ENCODE measurements at regions not wholly inside any gene's neighbourhood (a gene's known extent, or its start where the extent isn't known, plus 50 kb on each side); places are given as distances from the start of the nearest gene placed in this dataset.

DNA sequence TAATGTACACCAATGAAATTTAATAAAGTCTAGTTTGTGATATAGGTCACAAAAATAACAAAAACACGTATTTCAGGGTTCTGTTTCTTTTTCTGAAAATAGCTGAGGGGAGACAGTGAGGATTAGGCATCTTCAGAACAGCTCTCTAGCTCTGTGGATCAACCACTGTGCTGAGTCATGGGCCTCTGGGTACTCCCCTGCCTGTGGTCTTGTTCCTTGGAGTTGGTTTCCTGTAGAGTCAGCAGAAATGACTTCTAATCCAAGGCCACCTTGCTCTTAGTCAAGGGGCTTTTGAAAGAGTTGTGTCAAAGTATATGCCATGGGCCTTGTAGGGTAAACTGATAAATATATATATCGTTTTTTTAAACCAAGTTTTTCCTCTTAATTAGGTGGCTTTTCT is 141.8 kb upstream of the ZRANB2 start:
- in situ Hi-C loops (cut with HindIII; ENCODE audit: low pct_unique_long_range_greater_than_20kb, low sequenced_read_pairs): no loop called here
- DNase-seq (ENCODE audit: low read depth): no peak

DNA sequence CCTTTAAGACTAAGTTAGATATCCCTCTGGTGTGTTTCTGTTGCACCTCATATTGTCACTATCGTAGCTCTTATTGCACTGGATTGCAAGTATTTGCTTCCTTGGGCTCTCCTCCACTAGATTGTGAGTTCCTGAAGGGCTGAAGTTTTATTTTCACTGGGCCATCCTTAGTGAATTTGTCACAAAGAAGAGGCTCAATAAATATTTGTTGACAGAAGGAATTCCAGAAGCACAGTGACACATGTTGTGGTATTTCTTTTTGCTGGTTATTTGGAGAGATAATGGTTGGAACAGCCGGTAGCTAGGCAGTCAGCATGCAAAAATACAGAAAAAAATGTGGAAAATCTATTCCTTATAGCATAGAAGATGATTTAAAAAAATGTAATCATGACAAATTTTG is 129.9 kb upstream of the ZRANB2 start:
- in situ Hi-C loops (cut with HindIII; ENCODE audit: low pct_unique_long_range_greater_than_20kb, low sequenced_read_pairs): no loop called here
- no peak for DNase-seq (ENCODE audit: low read depth)

GRCh38 chr1:71203241-71203640 is 122.4 kb upstream of the ZRANB2 start:
- in situ Hi-C loops (cut with HindIII; ENCODE audit: low pct_unique_long_range_greater_than_20kb, low sequenced_read_pairs): no loop called here

DNA sequence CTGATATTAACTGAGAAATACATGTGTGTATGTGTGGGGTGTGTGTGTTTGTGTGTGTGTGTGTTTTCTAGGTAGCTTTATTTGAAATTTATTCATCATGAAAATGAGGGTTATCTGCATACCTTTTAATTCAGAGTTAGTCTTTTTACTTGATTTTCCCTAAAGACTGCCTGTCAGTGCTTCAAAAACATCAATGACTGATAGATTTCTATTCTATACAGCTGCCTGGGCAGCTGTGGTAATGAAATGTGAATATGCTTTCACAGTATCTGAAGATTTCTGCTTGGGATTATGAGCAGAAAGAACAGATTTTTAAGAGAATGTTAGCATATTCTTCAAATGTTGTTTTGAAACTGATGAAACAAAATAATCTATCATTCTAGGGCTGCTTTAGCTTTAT is 119.7 kb upstream of the ZRANB2 start:
- in situ Hi-C loops (cut with HindIII; ENCODE audit: low pct_unique_long_range_greater_than_20kb, low sequenced_read_pairs): no loop called here
- DNase-seq (ENCODE audit: low read depth): no peak

More at GRCh38 chr1:71203241-71203640, 122.4 kb upstream of the ZRANB2 start:
- DNase-seq (ENCODE audit: low read depth): no peak

DNA sequence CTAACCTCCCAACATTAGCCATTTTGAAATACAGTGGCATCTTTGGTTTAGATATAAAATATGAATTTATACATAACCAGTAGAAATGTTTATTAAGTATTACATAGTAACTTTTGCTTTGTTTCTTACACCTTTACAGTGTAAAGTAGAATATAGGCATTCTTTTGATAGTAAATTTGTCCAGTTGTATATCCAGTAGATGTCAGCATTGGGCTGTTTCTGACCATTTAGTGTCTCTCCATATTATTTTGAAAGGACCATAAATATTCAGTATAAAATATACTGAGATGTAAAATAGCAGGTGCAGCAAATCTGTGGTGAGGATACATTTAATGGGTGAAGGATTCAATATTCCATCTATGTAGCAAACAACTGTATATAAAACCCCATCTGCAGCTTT is 115.8 kb upstream of the ZRANB2 start:
- no peak for DNase-seq (ENCODE audit: low read depth)
- in situ Hi-C loops (cut with HindIII; ENCODE audit: low pct_unique_long_range_greater_than_20kb, low sequenced_read_pairs): no loop called here

- in situ Hi-C loops (cut with HindIII; ENCODE audit: low pct_unique_long_range_greater_than_20kb, low sequenced_read_pairs): no loop called here
- no peak for DNase-seq (ENCODE audit: low read depth)
These were observed 112.3 kb upstream of the ZRANB2 start for GRCh38 chr1:71193153-71193552.

DNA sequence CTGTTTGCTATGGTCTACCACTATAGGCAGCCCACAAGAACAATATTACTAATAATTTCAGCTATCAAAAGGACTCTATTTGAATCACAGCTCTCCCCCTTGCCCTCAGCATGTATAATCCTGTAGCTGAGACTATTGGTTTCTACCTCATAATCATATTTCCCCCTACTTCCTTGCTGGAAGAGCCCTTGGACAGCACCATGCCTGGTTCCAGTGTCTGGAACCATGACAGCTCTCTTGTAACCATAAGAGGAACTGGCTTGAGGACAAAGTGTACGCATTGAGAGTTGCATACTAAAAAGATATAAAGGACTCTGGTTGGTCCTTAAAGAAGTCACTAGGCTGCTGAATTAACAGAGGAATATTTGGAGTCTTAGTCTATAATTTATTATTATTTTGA is 110.7 kb upstream of the ZRANB2 start:
- in situ Hi-C loops (cut with HindIII; ENCODE audit: low pct_unique_long_range_greater_than_20kb, low sequenced_read_pairs): no loop called here
- no peak for DNase-seq (ENCODE audit: low read depth)

GRCh38 chr1:71190843-71191242 is 110.0 kb upstream of the ZRANB2 start:
- in situ Hi-C loops (cut with HindIII; ENCODE audit: low pct_unique_long_range_greater_than_20kb, low sequenced_read_pairs): no loop called here

DNA sequence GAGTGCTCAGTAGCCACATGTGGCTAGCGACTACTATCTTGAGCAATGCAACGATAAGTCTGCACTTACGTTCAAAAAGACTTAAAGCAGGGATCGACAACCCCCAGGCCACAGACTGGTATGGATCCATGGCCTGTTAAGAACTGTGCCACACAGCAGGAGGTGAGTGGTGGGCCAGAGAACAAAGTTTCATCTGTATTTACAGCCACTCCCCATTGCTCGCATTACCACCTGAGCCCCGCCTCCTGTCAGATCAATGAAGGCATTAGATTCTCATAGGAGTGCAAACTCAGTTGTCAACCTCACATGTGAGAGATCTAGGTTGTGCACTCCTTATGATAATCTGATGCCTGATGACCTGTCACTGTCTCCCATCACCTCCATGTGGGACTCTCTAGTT is 103.6 kb upstream of the ZRANB2 start:
- no peak for DNase-seq (ENCODE audit: low read depth)
- in situ Hi-C loops (cut with HindIII; ENCODE audit: low pct_unique_long_range_greater_than_20kb, low sequenced_read_pairs): no loop called here

More at GRCh38 chr1:71190843-71191242, 110.0 kb upstream of the ZRANB2 start:
- DNase-seq (ENCODE audit: low read depth): no peak

DNA sequence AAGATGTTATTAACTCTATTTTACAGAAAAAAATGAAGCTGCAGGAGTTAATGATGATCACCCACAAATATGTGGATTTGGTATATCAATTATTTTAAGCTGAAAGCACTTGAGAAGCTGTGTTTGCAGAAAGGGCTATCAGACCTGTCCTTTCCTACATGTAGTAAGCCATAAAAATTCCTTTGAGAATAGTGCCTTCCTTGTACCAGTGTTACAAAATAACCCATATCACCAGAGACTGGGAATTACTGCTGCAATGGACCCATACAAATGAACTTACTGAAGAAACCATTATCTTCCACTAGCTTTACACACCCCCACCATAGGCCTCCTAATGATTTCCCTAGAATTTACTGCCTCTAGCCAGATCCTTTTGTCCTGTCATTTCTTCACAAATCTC is 99.2 kb upstream of the ZRANB2 start:
- in situ Hi-C loops (cut with HindIII; ENCODE audit: low pct_unique_long_range_greater_than_20kb, low sequenced_read_pairs): no loop called here
- DNase-seq (ENCODE audit: low read depth): no peak

- DNase-seq (ENCODE audit: low read depth): no peak
- in situ Hi-C loops (cut with HindIII; ENCODE audit: low pct_unique_long_range_greater_than_20kb, low sequenced_read_pairs): no loop called here
These were observed 90.1 kb upstream of the ZRANB2 start for GRCh38 chr1:71170925-71171324.

DNA sequence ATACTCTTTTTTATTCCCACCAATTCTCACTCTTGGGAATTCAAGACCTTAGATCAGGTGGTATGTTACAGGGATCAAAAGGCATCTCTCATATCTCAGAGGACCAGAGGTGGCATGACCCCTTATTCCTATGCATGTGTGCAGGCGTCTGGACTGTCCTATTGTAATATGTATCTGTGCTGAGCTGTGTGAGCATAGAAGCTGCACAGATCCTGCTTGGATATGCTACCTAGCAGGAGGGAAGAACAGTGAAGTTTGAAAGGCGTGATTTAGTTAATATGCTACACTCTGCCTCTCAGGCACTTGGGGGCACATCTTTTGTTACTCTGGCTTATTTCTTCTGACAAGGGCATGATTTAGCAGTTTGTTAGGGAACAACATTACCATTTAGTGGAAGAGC is 86.7 kb upstream of the ZRANB2 start:
- no peak for DNase-seq (ENCODE audit: low read depth)
- in situ Hi-C loops (cut with HindIII; ENCODE audit: low pct_unique_long_range_greater_than_20kb, low sequenced_read_pairs): no loop called here

DNA sequence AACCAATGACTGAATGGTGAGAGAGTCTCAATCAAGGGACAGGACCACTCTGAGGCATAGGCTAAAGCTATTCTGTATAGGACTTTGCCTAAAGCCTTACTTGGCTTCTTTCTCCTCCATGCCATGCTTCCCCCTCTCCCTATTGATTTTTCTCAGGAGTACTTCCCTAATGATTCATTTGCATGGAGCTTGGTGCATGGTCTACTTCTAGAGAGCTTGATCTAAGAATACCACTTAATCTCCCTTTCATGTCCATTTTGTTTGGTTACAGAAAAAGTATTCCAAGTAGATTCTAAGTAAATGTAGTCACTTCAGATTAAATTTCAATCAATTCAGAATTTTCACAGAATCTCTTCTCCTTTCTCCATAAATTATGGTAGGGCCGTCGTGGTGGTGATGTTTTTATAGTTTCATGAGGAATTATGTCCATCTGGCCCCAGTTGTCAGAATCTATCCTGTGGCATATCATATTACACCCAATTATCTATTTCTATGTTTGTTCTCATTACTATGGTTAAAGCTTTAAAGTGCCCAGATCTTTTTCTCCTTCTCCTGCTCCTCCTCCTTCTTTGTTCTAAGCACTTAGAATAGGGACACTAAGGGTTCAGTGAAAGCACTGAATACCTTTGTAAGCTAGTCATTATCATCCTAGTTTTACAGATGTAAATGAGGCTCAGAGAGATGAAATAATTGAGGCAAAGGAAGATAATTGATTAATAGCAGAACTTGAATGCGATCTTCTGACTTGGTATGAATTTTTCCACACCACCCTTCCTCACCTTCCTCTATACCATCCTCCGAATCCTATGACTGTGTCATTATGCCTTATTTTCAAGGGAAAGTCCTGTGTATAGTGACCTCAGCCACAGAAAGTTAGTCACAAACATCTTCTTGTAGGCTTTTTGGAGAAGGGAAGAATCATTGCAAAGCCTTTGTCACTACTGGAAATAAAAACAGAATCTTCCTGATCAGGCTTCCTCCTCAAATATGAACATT is 85.6 kb upstream of the ZRANB2 start:
- no peak for DNase-seq (ENCODE audit: low read depth)
- in situ Hi-C loops (cut with HindIII; ENCODE audit: low pct_unique_long_range_greater_than_20kb, low sequenced_read_pairs): no loop called here

- in situ Hi-C loops (cut with HindIII; ENCODE audit: low pct_unique_long_range_greater_than_20kb, low sequenced_read_pairs): no loop called here
- DNase-seq (ENCODE audit: low read depth): no peak
These were observed 76.9 kb upstream of the ZRANB2 start for GRCh38 chr1:71157715-71158114.

DNA sequence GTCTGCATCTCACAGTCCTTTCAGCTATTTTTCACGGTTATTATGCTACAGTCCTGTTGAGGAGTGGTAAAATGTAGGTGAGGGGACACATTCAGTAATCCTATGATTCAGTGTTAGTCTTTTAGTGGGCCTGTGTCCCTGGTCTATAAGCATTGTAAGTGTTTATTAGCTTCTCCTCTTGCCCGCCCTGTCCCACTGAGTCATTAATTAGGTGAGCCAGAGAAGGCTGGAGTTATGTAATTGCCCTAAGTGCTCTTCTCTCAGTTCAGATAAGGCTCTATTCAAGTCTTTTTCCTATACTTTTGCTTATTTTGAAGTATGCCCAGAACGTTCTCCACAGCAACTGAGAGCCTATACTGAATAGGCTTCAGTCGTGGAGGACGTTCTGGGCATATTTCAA is 76.3 kb upstream of the ZRANB2 start:
- no peak for DNase-seq (ENCODE audit: low read depth)
- in situ Hi-C loops (cut with HindIII; ENCODE audit: low pct_unique_long_range_greater_than_20kb, low sequenced_read_pairs): no loop called here

DNA sequence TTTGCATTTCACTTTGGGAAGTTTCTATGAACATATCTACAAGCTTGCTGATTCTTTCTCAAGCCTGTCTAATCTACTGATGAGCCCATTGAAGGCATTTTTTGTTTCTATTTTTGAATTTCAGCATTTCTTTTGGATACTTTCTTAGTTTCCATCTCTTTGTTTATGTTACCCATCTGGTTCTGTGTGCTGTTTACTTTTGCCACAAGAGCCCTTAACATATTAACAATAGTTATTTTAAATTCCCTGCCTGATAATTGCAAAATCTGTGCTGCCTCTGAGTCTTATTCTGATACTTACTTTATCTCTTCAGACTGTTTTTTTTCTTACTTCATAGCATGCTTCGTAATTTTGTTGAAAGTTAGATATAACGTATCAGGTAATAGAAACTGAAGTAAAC is 75.8 kb upstream of the ZRANB2 start:
- no peak for DNase-seq (ENCODE audit: low read depth)
- in situ Hi-C loops (cut with HindIII; ENCODE audit: low pct_unique_long_range_greater_than_20kb, low sequenced_read_pairs): no loop called here

- in situ Hi-C loops (cut with HindIII; ENCODE audit: low pct_unique_long_range_greater_than_20kb, low sequenced_read_pairs): no loop called here
- no peak for DNase-seq (ENCODE audit: low read depth)
These were observed 73.6 kb upstream of the ZRANB2 start for GRCh38 chr1:71154429-71154828.

DNA sequence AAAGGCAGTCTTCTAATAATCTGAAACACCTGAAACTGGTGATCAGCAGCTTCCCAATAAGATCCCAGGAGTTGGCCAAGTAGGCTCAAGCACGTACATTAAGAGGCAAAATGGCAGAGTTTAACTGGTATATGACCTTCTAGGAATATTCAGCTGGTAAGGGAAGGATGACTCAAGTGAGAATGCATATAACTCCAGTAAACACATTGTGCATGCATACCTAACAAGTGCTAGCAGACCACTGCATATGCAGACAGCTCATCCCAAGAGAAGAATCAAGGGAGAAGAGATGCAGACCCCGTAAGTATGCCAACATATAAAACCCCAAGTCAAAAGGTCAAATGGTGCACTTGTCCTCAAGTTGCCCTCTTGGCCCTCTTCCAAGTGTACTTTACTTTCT is 73.0 kb upstream of the ZRANB2 start:
- no peak for DNase-seq (ENCODE audit: low read depth)
- in situ Hi-C loops (cut with HindIII; ENCODE audit: low pct_unique_long_range_greater_than_20kb, low sequenced_read_pairs): no loop called here

GRCh38 chr1:71147637-71148360 is 67.0 kb upstream of the ZRANB2 start:
- in situ Hi-C loops (cut with HindIII; ENCODE audit: low pct_unique_long_range_greater_than_20kb, low sequenced_read_pairs): no loop called here
- DNase-seq (ENCODE audit: low read depth): no peak

Data from Caki2 (cell line).